Right atrium auricular region (tissue), 2 donors: ENCODE measurements at regions not wholly inside any gene's neighbourhood (a gene's known extent, or its start where the extent isn't known, plus 50 kb on each side); places are given as distances from the start of the nearest gene placed in this dataset.

Experiments
- DNase-seq: peaks from one replicate; pipeline ENCODE4 v3.0.0-alpha.2; 2019; ENCODE audit warnings: low spot score
- H3K27ac ChIP-seq, 2 donors: fragments of 200-600 bp; sonication (generic); 1 replicate in 1 of 2; 2 replicates in 1 of 2; pipeline ENCODE4 v1.5.1; 2016 to 2019
- H3K27me3 ChIP-seq, 2 donors: fragments of 200-600 bp; sonication (generic); one replicate each; pipeline versions ENCODE4 v1.5.1 to v1.6.0; 2017 to 2019
- H3K36me3 ChIP-seq: fragments of 200-600 bp; sonication (generic); one replicate; pipeline ENCODE4 v1.5.1; 2016
- H3K4me1 ChIP-seq, 2 donors: fragments of 200-600 bp; sonication (generic); one replicate each; pipeline versions ENCODE4 v1.5.1 to v1.6.0; 2017 to 2019
- H3K4me3 ChIP-seq, 2 donors: fragments of 200-600 bp; sonication (generic); 1 replicate in 1 of 2; 2 replicates in 1 of 2; pipeline ENCODE4 v1.5.1; 2017 to 2019; ENCODE audit warnings: mild to moderate bottlenecking in 1 of 2, moderate library complexity in 1 of 2
- H3K9me3 ChIP-seq, 2 donors: fragments of 200-600 bp; sonication (generic); one replicate each; pipeline ENCODE4 v1.5.1; 2019
- TF ChIP-seq, protein P1 (sequence below), 2 donors: fragments of 200-600 bp; sonication (generic); IDR thresholded peaks; one replicate each; pipeline ENCODE4 v1.5.1; 2019; ENCODE audit warnings: antibody characterized with exemption in 2 of 2

DNA sequence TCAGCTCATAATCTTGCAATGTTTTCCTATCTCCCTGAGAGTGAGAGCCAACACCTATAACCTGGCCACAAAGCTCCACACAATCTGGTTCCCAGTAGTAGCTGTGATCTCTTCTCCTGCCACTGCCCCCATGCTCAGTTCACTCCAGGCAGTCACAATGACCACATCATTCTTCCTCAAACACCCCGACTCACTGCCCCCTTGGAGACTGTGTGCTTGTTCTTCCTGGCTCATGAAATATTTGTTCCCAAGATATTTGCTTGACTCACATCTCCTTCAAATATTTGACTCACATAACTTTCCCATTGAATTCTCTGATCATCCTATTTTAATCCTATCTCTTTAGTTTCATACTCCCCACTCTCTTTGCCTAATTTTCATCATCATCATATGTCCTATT is 173.7 kb downstream of the AREG start:
- Histone ChIP-seq H3K9me3 (peaks cover 3 to 10% of the 10 kb centered on the region in 2 donors), H3K4me3 (no peak overlapping the region), H3K27me3 (no peaks in the 10 kb centered on the region), H3K4me1 (peaks cover 0 to 18% of the 10 kb centered on the region in 2 donors), H3K36me3 (no peaks in the 10 kb centered on the region), H3K27ac (no peak overlapping the region)
- no peak for DNase-seq
- TF ChIP-seq, protein P1, sequence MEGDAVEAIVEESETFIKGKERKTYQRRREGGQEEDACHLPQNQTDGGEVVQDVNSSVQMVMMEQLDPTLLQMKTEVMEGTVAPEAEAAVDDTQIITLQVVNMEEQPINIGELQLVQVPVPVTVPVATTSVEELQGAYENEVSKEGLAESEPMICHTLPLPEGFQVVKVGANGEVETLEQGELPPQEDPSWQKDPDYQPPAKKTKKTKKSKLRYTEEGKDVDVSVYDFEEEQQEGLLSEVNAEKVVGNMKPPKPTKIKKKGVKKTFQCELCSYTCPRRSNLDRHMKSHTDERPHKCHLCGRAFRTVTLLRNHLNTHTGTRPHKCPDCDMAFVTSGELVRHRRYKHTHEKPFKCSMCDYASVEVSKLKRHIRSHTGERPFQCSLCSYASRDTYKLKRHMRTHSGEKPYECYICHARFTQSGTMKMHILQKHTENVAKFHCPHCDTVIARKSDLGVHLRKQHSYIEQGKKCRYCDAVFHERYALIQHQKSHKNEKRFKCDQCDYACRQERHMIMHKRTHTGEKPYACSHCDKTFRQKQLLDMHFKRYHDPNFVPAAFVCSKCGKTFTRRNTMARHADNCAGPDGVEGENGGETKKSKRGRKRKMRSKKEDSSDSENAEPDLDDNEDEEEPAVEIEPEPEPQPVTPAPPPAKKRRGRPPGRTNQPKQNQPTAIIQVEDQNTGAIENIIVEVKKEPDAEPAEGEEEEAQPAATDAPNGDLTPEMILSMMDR (IDR thresholded peaks at IDR 0.05) = no peak

DNA sequence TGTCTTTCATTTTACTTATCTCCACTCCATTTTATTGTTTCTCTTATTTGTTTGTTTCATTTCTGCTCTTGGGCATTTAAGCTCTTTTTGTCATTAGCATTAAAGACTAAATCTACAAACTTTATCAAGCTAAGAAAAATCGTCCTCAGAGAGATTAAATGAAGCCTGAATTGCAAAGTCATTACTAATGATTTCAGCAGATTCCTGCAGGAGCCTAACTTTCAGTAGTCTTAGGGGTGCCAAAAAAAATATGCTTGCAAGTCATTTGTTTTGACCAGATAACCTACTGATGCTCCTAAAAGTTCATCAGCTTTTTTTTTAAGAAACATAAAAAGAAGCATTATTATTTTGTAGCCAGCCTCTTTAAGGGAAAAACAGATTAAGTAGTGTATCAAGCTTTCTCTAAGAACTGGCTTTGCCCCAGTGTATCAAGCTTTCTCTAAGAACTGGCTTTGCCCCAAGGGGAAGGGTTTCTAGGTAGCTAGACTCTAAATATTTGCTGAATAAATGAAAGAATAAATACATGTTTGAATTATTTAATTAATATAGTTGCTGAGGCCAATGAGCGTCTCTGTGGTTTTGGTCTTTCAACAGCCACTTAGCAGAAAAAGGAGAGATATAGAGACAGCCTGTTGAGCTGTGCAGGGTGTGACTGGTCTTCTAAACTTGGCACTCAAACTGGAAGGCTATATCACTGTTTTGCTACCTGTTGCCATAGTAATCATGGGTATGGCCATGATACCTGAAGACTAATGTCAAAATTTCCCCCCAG is 174.2 kb downstream of the BTC start:
- peaks cover 3 to 6% of the 10 kb centered on the region in 2 donors for H3K9me3 ChIP-seq
- H3K36me3 ChIP-seq = no peaks in the 10 kb centered on the region
- no peak for DNase-seq
- no peaks in the 10 kb centered on the region for H3K27me3 ChIP-seq
- TF ChIP-seq, protein P1 (IDR thresholded peaks at IDR 0.05) = no peak
- no peak overlapping the region for H3K4me3 ChIP-seq
- peaks cover 0 to 18% of the 10 kb centered on the region in 2 donors for H3K4me1 ChIP-seq
- no peak overlapping the region for H3K27ac ChIP-seq

DNA sequence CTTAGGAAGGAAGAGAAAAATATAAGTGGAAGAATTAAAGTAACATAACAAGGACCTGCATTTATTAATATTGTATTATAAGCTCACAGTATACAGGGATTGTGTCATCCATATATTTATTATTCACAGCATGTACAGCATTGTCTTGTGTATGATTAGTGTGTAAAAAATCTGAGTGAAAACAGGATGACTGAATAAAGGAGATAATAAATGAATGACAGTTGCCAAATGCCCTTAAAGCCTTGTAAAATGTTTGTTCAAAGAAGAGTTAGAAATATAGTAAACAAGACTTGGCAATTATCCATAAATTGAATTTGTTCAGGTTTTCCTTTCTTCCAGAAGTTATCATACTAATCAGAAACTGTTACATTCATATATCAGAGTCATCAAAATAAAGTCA is 172.7 kb downstream of the BTC start:
- no peaks in the 10 kb centered on the region for H3K36me3 ChIP-seq
- H3K27ac ChIP-seq = no peak overlapping the region
- H3K4me1 ChIP-seq = peaks cover 0 to 18% of the 10 kb centered on the region in 2 donors
- no peak overlapping the region for H3K4me3 ChIP-seq
- TF ChIP-seq, protein P1 (IDR thresholded peaks at IDR 0.05) = no peak
- no peak for DNase-seq
- H3K27me3 ChIP-seq = no peaks in the 10 kb centered on the region
- no peaks in the 10 kb centered on the region for H3K9me3 ChIP-seq

DNA sequence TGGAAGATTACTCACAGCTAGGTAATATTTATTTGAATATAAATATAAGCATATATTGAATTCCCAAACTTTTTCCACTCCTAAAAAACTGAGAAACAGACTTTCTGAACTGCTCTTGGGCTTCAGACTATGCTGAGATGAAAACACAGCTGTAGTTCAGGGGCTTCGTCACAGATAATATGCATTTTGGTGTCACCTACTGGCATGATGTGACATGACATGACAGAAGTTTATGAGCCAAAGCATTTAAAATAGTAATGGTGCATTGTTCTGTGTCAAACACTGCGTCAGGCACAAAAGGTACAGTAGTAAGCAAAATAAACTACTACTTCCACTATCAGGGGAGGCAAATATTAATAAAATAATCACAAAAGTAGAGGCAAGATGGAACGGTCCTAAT is 171.3 kb downstream of the BTC start:
- TF ChIP-seq, protein P1 (IDR thresholded peaks at IDR 0.05) = peak; percentile 43 to 65
- Histone ChIP-seq H3K27me3 (no peaks in the 10 kb centered on the region), H3K9me3 (no peaks in the 10 kb centered on the region), H3K36me3 (no peaks in the 10 kb centered on the region), H3K4me3 (no peak overlapping the region), H3K4me1 (peaks cover 0 to 18% of the 10 kb centered on the region in 2 donors), H3K27ac (no peak overlapping the region)
- DNase-seq = no peak

DNA sequence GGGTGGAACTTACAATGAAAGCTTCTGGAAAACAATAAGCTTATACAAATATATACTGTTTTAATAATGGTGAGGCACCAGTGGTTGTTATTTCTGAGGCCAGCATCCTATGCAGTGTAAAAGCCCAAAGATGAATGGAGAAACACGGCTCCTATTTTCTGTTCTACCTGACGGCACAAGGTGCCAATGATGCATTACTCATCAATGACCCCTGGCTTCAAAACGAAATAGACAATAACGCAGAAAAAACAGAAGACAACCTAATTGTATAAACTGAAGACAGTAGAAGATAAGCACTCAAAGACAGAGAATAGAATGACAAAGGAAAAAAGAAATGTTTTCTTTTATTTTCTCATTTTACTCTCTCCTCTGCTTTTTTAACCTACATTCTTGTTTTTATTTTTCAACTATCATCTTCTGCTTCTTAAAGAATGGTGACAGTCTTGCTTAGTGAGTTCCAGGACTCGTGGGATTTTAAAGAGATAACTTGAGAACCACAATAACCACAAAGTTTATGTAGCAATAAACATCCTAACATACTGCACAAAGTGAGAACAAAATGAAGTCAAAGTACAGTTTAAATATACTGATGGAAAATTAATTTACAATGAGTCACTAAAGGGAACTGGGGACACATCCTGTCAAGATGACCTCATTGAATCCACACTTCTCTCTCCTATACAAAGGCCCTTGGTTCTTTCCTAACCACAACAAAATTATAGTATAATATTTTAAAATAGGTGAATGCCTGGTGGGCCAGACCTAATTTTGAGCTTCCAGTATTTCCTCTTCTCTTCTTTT is 169.8 kb downstream of the BTC start:
- Histone ChIP-seq H3K36me3 (no peaks in the 10 kb centered on the region), H3K9me3 (no peaks in the 10 kb centered on the region), H3K4me3 (no peak overlapping the region), H3K27me3 (no peaks in the 10 kb centered on the region), H3K4me1 (peaks cover 0 to 15% of the 10 kb centered on the region in 2 donors), H3K27ac (no peak overlapping the region)
- TF ChIP-seq, protein P1 (IDR thresholded peaks at IDR 0.05) = no peak
- no peak for DNase-seq
